Esophagus muscularis mucosa (tissue), 4 donors: ENCODE measurements at regions not wholly inside any gene's neighbourhood (a gene's known extent, or its start where the extent isn't known, plus 50 kb on each side); places are given as distances from the start of the nearest gene placed in this dataset.
A peak's percentile ranks its signal among the peaks of the same experiment; 100 is the strongest.
"Not testable (repeated sequence)": the region's sequence is repeated elsewhere in the genome, so short reads cannot be mapped to it uniquely, and the experiment has no call there.

Experiments
- DNase-seq: peaks from one replicate; pipeline ENCODE4 v3.0.0-alpha.2; 2017; ENCODE audit errors: extremely low spot score
- H3K27ac ChIP-seq, 4 donors: fragments of 200-600 bp; sonication (generic); replicated peaks in 1 of 4; 1 replicate in 3 of 4; 2 replicates in 1 of 4; pipeline ENCODE4 v1.5.1; 2016 to 2019; ENCODE audit warnings: mild to moderate bottlenecking in 1 of 4
- H3K27me3 ChIP-seq, 4 donors: fragments of 200-600 bp; sonication (generic); one replicate each; pipeline versions ENCODE4 v1.5.1 to v1.6.0; 2016 to 2019
- H3K36me3 ChIP-seq, 4 donors: fragments of 200-600 bp; sonication (generic); one replicate each; pipeline ENCODE4 v1.5.1; 2016 to 2019
- H3K4me1 ChIP-seq, 4 donors: fragments of 200-600 bp; sonication (generic); one replicate each; pipeline ENCODE4 v1.5.1; 2016 to 2019
- H3K4me3 ChIP-seq, 4 donors: fragments of 200-600 bp; sonication (generic); 1 replicate in 2 of 4; 2 replicates in 2 of 4; pipeline ENCODE4 v1.5.1; 2016 to 2019; ENCODE audit warnings: mild to moderate bottlenecking in 4 of 4, moderate library complexity in 1 of 4
- H3K9me3 ChIP-seq, 4 donors: fragments of 200-600 bp; sonication (generic); 1 replicate in 3 of 4; 2 replicates in 1 of 4; pipeline ENCODE4 v1.5.1; 2016 to 2019
- EP300 ChIP-seq: sonication (generic); formaldehyde crosslinking; IDR thresholded peaks from one replicate; pipeline ENCODE4 v1.6.1; 2017; ENCODE audit warnings: antibody characterized with exemption
- POLR2A ChIP-seq: fragments of 450-650 bp; IDR thresholded peaks from one replicate; pipeline ENCODE4 v1.6.1; 2017; ENCODE audit warnings: antibody characterized with exemption, moderate library complexity, mild to moderate bottlenecking, low read depth
- POLR2AphosphoS5 ChIP-seq, 2 donors: sonication (generic); formaldehyde crosslinking; IDR thresholded peaks; one replicate each; pipeline ENCODE4 v1.6.1; 2017; ENCODE audit warnings: antibody characterized with exemption in 2 of 2
- WGBS: methylation state at CpG from one replicate; pipeline ENCODE4 v1.1.5; 2018; 5-methylcytosine and 5-hydroxymethylcytosine counted together
- intact Hi-C: fragments of 100-400 bp; cut with DNase I; formaldehyde crosslinking; loops from one replicate; pipeline ENCODE4 v1.15.1; 2023
- TF ChIP-seq, protein P1 (sequence below), 3 experiments: fragments of 200-600 bp in 2 of 3; fragments of 450-650 bp in 1 of 3; sonication (generic) in 2 of 3; IDR thresholded peaks; one replicate each; pipeline ENCODE4 v1.5.1; 2017 to 2019; ENCODE audit warnings: antibody characterized with exemption in 3 of 3, mild to moderate bottlenecking in 2 of 3, moderate library complexity in 1 of 3

DNA sequence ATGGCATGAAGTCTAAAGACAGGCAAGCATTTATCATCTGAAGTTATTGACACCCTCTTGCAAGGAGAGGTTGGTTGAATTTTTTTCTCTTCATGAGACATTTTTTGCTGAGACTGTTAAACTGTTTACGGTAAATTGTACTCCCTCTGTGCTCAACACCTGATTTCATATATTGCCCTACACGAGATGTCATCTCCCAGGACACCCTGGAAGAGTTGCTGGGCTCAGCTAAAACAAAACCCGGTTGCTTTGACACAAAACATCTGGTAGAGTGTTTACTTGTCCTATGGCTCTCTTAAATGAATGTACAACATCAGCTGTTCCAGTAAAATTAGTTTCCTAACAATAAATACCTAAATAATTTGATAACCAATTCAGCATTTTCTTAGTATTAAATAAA, 533.8 kb downstream of the SOCS6 start:
- Histone ChIP-seq H3K9me3 (no peaks in the 10 kb centered on the region), H3K4me3 (no peak overlapping the region), H3K27me3 (no peaks in the 10 kb centered on the region), H3K36me3 (no peaks in the 10 kb centered on the region), H3K27ac (no peak overlapping the region), H3K4me1 (no peaks in the 10 kb centered on the region)
- WGBS: 22% methylated on average over 3 of the region's 3 CpGs
- intact Hi-C loops: no loop called here
- TF ChIP-seq POLR2AphosphoS5 (IDR thresholded peaks at IDR 0.05): no peak
- no peak for TF ChIP-seq EP300
- no peak for TF ChIP-seq POLR2A
- DNase-seq: no peak

DNA sequence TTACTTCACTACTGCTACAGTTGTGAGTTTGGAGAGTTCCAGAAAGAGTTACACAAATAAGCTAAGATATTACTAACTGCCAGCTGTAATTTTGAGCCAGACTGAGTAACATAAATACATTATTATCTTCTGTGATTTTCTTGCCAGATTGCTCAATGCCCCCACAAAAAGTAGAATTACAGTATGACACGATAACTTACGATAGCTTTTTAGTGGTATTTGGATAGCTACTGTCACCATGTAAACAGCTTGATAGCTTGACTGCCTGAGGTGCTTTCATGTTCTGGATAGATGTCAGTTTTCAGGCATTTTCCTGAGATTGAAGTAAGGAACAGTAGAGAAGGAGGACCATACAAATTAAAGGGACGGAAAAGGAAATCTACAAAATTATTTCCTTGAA, 533.3 kb downstream of the SOCS6 start:
- WGBS: 11% methylated on average over 3 of the region's 3 CpGs
- Histone ChIP-seq H3K4me1 (no peaks in the 10 kb centered on the region), H3K27me3 (no peaks in the 10 kb centered on the region), H3K36me3 (no peaks in the 10 kb centered on the region), H3K9me3 (peaks cover 0 to 4% (median 0%) of the 10 kb centered on the region in 4 donors), H3K4me3 (no peak overlapping the region), H3K27ac (no peak overlapping the region)
- no peak for DNase-seq
- intact Hi-C loops: no loop called here
- TF ChIP-seq POLR2A (no peak), EP300 (no peak), POLR2AphosphoS5 (IDR thresholded peaks at IDR 0.05) (no peak)
- TF ChIP-seq, protein P1, sequence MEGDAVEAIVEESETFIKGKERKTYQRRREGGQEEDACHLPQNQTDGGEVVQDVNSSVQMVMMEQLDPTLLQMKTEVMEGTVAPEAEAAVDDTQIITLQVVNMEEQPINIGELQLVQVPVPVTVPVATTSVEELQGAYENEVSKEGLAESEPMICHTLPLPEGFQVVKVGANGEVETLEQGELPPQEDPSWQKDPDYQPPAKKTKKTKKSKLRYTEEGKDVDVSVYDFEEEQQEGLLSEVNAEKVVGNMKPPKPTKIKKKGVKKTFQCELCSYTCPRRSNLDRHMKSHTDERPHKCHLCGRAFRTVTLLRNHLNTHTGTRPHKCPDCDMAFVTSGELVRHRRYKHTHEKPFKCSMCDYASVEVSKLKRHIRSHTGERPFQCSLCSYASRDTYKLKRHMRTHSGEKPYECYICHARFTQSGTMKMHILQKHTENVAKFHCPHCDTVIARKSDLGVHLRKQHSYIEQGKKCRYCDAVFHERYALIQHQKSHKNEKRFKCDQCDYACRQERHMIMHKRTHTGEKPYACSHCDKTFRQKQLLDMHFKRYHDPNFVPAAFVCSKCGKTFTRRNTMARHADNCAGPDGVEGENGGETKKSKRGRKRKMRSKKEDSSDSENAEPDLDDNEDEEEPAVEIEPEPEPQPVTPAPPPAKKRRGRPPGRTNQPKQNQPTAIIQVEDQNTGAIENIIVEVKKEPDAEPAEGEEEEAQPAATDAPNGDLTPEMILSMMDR (IDR thresholded peaks at IDR 0.05): no peak

DNA sequence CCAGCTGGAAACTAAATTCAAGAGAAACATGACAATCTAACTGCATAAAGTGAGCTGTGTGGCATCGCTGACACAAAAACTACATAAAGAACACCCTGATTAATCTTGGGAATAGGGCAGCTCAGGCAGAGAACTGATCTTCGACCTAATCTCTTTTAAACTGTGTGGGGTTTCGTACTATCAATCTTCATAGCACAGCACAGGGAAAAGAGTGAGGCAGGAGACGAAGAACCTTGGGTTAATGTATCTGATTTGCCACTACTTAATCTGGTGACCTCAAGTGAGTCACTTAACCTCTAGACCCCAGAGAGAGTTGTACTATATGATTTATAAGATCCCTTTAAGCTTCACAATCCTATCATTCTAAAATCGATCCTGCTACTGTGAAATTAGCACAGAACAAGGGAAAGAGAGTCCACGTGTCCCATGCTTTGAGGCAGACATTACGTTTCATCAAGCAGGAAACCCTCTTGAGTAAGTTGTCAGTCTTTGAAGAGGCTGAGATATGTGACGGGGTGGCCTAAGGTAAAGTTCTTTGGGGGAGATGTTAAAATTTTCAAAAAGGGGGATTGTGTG, 519.7 kb downstream of the SOCS6 start:
- Histone ChIP-seq H3K9me3 (no peaks in the 10 kb centered on the region), H3K27me3 (no peaks in the 10 kb centered on the region), H3K36me3 (no peaks in the 10 kb centered on the region), H3K4me3 (no peak overlapping the region), H3K4me1 (no peaks in the 10 kb centered on the region), H3K27ac (no peak overlapping the region)
- no peak for DNase-seq
- intact Hi-C loops: no loop called here
- no peak for TF ChIP-seq POLR2AphosphoS5 (IDR thresholded peaks at IDR 0.05)
- no peak for TF ChIP-seq EP300
- TF ChIP-seq, protein P1 (IDR thresholded peaks at IDR 0.05): no peak
- TF ChIP-seq POLR2A: no peak
- 63% methylated on average over 8 of the region's 8 CpGs for WGBS

DNA sequence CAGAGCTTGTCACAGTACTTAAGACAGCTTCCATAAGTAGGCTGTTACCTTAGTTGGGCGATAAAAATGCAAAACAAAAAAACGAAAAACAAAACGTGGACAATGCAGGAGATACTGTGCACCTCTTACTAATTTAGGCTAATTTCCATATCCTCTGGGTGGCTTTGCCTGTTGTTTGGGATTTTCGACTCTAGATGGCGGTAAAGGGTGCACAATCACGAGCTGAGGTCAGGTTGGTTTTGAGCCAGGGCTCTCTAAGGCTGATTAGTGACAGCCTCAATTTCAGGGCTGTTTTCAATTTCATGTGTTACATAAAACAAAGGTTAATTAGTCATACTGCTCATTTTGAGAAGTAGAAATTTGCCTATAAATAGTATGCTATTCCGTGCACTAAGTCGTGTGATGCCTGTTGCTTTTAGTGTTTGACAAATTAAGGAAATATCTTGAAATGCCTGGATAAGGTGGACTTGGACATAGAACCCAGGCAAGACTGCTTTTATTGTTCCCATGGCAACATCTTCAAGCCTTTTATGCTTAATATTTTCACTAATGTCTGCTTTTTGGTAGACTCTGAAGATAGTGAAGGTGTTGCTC, 493.1 kb downstream of the SOCS6 start:
- 10% methylated on average over 8 of the region's 8 CpGs for WGBS
- Histone ChIP-seq H3K36me3 (no peaks in the 10 kb centered on the region), H3K27ac (no peak overlapping the region), H3K27me3 (no peaks in the 10 kb centered on the region), H3K4me1 (no peaks in the 10 kb centered on the region), H3K9me3 (no peaks in the 10 kb centered on the region), H3K4me3 (no peak overlapping the region)
- no peak for TF ChIP-seq POLR2A
- no peak for TF ChIP-seq POLR2AphosphoS5 (IDR thresholded peaks at IDR 0.05)
- TF ChIP-seq, protein P1 (IDR thresholded peaks at IDR 0.05): peak in 2 of 3 experiments; percentile 11 to 40
- TF ChIP-seq EP300: no peak
- no peak for DNase-seq
- intact Hi-C loops: no loop called here

DNA sequence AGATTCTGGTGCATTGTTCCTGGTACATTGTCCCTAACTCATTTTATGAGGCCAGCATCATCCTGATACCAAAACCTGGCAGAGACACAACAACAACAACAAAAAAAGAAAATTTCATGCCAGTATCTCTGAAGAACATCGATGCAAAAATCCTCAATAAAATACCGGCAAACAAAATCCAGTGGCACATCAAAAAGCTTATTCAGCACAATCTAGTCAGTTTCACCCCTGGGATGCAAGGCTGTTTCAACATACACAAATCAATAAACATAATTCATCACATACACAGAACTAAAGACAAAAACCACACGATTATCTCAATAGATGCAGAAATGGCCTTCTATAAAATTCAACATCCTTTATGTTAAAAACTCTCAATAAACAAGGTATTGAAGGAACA, 477.4 kb downstream of the SOCS6 start:
- H3K27me3 ChIP-seq, H3K9me3 ChIP-seq: not testable (repeated sequence)
- WGBS: 90% methylated on average over 3 of the region's 3 CpGs

DNA sequence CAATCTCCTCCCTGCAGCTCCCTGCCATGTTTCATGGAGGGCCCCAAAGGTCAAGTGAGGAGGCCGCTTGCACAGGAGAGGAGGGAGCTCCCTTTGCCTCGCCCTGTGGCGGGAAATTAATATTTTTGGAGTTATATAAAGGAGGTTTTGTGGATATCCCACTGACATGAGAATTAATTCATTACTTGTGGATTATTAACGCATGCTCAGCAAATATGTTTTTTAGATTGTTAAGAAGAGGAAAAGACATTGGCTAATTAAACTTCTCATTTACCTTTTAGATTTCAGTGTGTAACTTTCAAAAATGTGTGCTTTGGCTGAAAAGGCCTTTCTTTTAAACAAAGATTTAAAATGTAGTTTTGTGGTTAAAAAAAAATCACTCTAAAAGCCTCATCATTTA, 474.0 kb downstream of the SOCS6 start:
- Histone ChIP-seq H3K36me3 (no peaks in the 10 kb centered on the region), H3K9me3 (peaks cover 0 to 4% (median 0%) of the 10 kb centered on the region in 4 donors), H3K27ac (no peak overlapping the region), H3K4me3 (no peak overlapping the region), H3K4me1 (no peaks in the 10 kb centered on the region), H3K27me3 (no peaks in the 10 kb centered on the region)
- no peak for DNase-seq
- 89% methylated on average over 4 of the region's 4 CpGs for WGBS
- intact Hi-C loops: no loop called here
- TF ChIP-seq EP300 (no peak), POLR2A (no peak), POLR2AphosphoS5 (IDR thresholded peaks at IDR 0.05) (no peak)
- TF ChIP-seq, protein P1 (IDR thresholded peaks at IDR 0.05): no peak

More for the DNA sequence above, 477.4 kb downstream of the SOCS6 start:
- H3K4me1 ChIP-seq, intact Hi-C loops, H3K4me3 ChIP-seq, DNase-seq, H3K27ac ChIP-seq, H3K36me3 ChIP-seq: not testable (repeated sequence)
